DMS 273 treated with DMSO at 0.1 percent for 48 hours (cell line): ENCODE measurements at regions not wholly inside any gene's neighbourhood (a gene's known extent, or its start where the extent isn't known, plus 50 kb on each side); places are given as distances from the start of the nearest gene placed in this dataset.
"Not testable (repeated sequence)": the region's sequence is repeated elsewhere in the genome, so short reads cannot be mapped to it uniquely, and the experiment has no call there.

Source experiments
- DNase-seq: peaks from one replicate; lab custom pipeline; 2025; lab: John Stamatoyannopoulos, UW

DNA sequence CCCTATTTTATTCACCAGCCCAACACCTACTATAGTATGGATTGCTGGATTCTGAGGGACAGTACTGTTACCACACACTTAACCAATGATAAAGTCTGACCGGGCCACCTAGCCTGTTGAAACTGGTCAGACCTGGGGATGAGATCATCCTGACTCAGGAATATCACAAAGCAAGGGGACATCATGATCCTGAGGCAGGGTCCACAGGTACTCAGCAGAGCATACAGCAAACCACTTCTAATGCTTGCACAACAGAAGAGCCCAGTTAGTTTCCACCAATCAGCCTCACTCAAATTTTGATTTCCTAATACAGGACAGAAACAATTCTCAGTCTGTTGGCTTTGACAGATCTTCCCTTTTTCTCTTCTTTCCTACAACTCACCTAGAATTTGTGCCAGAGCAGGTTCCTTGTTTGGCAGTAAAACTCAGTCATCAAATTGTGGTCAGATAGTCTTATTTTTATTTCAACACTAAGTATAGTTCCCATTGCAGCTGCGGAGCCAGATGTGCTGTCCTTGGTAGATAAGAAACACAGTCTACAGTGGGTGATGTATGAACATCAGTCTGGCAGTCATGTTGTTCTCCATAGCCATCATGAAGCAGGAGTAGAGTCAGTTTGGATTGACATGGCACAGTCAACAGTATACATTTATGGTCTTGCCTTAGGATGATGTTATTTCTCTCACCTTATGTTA, 90.1 kb upstream of the PRR23C start:
- no peak for DNase-seq

DNA sequence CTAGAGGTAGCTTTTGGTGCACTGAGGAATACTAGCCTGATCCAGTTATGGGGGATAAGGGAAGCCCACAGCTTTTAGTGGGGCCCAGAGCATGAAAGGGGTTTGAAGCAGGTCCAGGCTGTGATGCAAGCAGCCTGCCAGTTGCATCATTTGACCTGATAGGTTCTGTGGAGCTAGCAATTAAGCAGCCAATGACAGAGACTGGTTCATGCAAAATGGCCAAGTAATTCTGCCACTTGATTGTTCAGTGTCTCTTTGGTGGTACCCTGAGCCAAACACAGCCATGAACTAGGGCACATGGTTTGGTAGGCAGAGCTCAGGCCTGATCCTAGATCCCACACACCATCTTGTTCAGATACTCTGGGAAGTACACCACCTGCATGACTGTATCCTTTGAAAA, 91.0 kb upstream of the PRR23C start:
- no peak for DNase-seq

DNA sequence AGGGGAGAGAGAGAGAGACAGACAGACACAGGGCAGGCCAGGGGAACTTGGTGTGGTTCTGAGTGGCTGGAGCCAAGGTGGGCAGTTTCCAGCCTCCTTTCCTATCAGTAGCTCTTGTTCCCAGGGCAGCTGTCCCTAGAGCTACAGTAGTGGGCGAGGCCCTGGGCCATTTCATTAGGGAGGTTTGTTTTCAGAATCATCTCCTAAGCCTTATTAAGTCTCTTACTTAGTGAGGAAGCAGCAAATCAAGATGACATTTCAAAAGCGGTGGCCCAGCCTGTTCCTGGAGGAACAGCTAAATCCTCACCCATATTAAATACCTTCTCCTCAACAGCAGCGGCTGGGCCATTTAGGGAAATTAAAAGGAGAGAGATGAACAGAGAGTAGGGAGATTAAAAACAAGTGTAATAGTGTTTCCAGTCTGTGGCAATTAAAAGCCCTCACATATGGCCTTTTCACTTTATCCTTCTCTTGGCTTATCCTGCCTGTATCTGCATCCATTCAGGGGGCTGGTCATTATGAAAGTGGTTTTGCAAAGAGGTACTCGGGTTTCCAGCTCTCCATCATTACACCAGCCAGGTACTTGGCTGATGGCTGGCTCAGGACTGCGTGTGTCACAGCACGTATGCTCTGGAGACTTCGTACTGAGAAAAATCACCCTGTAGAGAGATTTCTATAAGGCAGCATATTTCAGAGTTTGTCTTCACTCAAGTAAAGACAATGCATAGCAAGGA, 91.9 kb upstream of the PRR23C start:
- no peak for DNase-seq

DNA sequence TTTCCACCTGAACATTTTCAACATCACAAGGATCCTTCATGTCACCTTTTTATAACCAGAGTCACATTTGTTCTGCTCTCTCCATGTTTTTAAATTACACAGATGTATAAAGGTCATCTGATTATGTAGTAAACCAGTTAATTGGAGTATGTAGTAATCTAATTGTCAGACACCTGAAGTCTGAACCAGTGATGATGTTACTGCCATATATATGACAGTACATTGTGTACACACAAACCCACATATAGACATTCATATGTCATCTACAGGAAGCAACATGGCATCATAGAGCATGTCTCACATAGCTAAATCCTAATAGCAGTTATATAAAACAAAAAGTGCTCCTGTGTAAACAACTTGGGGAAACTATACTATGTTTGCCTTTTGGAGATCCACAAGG, 95.9 kb upstream of the PRR23C start:
- no peak for DNase-seq

DNA sequence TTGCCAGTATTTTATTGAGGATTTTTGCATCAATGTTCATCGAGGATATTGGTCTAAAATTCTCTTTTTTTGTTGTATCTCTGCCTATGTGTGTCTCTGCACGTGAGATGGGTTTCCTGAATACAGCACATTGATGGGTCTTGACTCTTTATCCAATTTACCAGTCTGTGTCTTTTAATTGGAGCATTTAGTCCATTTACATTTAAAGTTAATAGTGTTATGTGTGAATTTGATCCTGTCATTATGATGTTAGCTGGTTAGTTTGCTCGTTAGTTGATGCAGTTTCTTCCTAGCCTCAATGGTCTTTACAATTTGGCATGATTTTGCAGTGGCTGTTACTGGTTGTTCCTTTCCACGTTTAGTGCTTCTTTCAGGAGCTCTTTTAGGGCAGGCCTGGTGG, 101.3 kb upstream of the PRR23C start:
- DNase-seq, result not testable (repeated sequence)

DNA sequence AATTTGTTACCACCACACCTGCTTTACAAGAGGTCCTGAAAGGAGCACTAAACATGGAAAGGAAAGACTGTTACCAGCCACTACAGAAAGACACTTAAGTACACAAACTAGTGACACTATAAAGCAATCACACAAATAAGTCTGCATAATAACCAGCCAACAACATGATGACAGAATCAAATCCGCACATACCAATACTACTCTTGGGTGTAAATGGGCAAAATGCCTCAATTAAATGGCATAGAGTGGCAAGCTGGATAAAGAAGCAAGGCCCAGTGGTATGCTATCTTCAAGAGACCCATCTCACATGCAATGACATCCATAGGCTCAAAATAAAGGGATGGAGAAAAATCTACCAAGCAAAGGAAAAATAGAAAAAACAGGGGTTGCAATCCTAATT, 106.8 kb upstream of the PRR23C start:
- DNase-seq, result no peak

DNA sequence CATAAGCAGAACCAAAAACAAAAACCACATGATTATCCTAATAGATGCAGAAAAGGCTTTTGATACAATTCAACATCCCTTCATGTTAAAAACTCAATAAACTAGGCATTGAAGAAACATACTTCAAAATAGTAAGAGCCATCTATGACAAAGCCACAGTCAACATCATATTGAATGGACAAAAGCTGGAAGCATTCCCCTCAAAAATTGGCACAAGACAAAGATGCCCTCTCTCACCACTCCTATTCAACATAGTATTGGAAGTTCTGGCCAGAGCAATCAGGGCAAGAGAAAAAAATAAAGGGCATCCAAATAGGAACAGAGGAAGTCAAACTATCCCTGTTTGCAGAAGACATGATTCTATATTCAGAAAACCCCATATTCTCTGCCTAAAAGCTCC, 108.7 kb upstream of the PRR23C start:
- DNase-seq, result not testable (repeated sequence)

DNA sequence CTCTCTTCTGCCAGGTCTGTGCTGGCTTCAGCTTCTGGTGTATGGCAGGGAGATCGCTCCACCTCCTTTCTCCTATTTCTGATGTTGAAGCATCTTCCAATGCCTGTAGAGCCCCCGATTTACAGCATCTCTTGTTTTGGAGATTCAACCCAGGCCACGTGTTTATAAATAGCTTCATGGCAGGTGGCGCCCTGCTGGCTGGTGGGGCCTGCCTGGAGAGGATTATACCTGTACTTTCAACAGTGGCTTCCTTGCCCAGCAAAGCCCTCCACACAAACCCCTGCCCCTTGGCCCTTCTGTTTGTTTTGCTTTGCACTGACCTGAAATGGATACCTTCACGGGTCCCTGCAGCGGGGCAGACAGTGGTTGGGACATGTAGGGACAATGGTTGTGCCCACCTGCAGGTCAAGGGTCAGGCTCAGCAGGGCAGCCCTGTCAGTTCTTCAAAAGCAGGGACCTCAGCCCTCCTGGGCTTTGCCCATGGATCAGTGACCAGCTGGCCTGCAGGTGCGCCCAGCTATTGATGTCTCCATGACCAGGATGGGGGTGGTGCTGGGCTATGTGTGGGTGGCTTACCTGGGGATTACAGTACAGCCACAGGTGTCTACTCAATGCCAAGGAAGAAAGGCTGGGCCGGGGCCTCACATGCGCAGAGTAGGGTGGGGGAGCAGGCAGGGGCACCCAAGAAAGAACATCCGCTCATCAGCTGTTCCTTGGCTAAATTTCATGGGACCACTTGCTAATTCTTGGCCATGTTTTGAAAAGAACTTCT, 112.7 kb upstream of the PRR23C start:
- no peak for DNase-seq

DNA sequence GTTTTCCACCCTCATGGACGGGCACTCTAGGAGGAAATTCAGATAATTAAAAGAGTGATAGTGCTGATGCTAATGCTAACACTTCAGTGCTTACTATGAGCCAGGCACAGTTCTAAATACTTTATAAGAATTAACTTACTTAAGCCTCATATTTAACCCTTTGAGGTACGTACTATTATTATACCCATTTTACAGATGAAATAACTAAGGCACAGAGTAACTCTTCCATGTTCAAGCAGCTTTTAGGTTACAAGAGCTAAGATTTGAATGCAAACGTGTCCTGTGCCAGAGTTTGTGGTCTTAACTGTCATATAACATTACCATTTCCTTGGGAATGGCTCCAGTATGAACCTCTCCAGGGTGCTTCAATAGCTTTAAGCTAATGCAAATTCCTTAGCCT, 114.7 kb upstream of the PRR23C start:
- no peak for DNase-seq

DNA sequence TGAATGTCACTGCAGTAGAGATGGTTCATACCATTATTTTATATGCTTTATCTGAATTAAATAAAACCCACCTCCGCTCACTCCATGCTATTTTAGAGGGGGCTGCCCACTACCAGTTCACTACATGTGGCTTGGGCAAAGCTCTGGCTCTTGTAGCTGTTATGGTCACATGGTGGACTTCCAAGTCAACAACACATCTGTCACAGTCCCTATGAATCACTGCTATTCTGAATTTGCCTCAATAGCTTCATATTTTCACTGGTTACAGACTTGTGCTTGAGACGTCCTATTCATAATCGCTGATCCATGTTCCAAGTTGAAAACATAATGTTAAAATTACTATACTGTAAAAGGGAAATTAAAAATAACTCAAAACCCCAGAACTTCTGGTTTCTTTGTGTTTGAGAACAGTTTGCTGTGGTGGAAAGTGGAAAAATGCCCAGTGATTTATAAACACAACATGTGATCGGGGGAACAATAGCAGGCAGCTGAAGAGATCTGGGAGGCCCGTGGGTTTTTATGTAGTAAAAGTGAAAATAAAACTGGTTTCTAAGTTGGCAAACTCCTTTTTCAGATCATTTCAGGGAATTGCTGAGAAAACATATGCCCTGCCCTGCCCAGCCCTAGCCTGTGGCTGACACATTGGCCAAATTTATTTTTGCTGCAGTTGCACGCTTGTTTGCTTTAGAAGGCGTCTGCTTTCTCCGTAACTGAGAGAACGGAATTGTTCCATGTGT, 128.8 kb upstream of the PRR23C start:
- peak; percentile 54 for DNase-seq

DNA sequence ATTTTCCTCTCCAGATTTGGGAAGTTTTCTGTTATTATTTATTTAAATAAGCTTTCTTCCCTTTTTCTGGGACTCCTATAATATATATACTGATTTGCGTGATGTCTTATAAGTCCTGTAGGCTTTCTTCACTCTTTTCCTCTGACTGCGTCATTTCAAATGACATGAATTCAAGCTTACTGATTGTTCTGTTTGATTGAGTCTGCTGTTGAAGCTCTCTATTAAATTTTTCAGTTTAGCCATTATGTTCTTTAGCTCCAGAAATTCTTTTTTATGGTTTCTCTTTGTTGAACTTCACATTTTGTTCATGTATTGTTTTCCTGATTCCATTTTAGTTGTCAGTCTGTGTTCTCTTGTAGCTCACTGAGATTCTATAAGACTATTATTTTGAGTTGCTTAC, 135.8 kb upstream of the PRR23C start:
- DNase-seq, result no peak

DNA sequence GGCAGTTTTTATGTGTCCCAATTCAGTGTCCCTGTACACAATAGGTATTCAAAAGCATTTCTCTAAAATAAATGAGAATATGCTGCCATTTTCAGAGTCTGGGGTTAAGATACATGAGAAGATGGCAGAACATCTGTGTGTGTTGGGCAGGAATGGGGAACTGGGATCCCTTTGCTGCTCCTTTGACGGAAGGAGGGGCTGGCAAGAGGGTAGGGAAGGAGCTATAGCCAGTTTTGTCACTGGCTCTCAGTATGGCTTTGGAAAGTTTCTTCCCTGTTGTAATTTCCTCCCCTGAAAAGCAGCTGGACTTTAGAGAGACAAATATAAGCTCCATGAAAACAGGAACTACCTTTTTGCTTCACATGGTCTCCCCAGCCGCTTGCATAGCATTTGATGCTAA, 137.5 kb upstream of the PRR23C start:
- DNase-seq, result no peak

DNA sequence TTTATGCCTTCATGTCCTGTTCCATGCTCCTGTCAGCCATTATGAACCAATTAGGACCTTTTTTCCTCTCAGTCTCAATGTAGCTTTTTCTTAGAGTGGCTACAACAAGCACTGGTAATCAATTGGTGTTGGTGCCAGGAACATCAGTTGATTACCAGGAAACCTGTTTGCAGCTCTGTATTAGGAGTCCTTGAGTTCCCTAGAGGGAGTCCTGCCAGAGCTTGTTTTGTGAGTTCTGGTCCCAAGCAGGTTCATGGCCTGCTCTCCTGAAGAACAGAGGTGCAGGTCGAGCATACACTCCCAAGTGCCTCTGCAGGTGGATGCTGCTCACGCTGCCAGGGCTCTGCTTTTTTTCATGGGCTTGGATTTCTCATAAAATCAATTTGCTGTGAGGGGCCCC, 137.9 kb upstream of the PRR23C start:
- DNase-seq, result no peak

DNA sequence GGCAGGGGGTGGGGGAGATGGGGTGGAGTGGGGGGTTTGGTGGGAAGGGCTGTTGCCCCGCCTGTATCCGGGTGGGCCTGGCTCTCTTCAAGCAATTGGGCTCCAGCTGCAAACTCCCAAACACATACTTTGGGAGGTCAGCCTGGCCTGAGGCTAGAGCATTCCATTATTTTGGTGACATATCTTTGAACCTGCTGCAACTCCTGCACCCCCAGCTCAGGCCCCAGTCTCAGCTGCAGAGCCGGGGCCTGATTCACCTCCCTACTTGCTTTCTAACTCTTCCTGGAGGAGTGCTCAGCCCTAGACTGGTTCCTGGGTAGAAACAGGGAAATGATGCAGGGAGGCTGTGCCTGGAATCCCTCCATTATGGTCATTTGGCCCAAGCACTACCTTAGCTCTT, 140.8 kb upstream of the PRR23C start:
- no peak for DNase-seq

DNA sequence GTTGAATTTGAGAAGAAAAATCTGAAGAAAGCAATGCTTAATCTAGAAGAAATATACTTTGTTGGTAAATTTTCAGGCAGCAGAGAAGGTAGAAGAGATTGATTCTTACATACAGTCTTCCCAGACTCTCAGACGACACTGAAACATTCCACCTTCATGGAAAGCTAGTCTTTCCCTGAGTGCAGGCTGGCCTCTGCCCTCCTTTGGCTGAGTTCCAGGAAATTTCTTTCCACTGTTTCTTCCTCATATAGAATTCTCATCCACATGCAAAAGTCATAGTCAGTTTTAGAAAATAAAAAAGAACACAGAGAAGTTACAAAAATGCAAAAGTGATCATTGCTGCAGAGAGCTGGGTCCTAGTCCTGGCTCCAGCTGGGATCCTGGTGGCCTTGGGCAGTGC, 142.5 kb upstream of the PRR23C start:
- DNase-seq, result no peak

DNA sequence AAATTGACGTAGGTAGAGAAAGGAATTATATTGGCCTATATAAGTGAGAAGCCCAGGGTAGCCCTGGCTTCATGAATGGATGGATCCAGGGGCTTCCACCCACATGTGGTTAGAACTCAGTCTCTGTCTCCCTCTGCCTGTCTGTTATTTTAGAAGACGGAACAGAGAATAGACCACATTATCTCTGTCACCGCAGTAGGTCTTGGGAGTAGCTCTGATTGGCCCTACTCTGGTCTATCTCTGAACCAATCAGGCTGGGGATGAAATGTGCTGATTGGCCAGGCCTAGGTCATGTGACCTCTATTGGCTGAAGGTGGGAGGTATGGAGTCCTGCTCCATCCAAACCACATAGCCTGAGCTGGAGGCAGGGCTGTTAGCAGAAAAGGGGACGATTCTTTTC, 143.0 kb upstream of the PRR23C start:
- no peak for DNase-seq

DNA sequence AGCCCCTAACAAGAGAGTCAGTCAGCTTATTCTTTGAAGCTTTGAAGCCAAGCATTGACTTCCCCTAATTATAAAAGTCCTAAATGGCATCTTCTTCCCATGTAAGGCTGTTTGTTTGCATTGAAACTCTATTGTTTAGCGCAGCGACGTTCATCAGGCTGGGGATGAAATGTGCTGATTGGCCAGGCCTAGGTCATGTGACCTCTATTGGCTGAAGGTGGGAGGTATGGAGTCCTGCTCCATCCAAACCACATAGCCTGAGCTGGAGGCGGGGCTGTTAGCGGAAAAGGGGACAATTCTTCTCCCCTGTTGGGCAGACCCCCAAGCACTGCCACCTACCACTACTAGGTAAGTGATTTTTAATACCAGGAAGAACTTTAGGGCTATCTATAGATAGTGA, 145.3 kb upstream of the PRR23C start:
- no peak for DNase-seq

DNA sequence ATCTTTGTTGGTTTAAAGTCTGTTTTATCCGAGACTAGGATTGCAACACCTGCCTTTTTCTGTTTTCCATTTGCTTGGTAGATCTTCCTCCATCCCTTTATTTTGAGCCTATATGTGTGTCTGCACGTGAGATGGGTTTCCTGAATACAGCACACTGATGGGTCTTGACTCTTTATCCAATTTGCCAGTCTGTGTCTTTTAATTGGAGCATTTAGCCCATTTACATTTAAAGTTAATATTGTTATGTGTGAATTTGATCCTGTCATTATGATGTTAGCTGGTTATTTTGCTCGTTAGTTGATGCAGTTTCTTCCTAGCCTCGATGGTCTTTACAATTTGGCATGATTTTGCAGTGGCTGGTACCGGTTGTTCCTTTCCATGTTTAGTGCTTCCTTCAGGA, 149.4 kb upstream of the MRPS22 start:
- not testable (repeated sequence) for DNase-seq

DNA sequence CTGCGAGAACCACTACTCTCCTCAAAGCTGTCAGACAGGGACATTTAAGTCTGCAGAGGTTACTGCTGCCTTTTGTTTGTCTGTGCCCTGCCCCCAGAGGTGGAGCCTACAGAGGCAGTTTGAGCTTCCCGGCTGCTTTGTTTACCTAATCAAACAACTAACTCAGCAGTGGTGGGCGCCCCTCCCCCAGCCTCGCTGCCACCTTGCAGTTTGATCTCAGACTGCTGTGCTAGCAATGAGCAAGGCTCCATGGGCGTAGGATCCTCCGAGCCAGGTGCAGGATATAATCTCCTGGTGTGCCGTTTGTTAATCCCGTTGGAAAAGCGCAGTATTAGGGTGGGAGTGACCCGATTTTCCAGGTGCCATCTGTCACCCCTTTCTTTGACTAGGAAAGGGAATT, 147.7 kb upstream of the MRPS22 start:
- DNase-seq, result not testable (repeated sequence)

DNA sequence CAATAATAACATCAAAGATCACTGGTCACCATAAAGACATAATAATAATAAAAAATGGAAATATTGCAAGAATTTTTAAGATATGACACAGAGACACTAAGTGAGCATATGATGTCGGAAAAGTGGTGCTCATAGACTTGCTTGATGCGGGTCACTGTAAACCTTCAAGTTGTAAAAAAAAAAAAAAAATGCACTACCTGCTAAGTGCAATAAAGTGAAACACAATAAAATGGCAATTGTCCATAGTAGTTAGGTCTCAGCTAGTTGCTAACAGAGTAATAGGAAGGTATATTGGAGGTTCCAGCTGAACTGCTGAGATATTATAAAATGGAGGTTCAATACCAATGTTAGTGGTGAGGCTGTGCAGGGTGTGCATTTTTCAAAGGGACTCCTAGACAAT, 146.6 kb upstream of the MRPS22 start:
- DNase-seq, result no peak

DNA sequence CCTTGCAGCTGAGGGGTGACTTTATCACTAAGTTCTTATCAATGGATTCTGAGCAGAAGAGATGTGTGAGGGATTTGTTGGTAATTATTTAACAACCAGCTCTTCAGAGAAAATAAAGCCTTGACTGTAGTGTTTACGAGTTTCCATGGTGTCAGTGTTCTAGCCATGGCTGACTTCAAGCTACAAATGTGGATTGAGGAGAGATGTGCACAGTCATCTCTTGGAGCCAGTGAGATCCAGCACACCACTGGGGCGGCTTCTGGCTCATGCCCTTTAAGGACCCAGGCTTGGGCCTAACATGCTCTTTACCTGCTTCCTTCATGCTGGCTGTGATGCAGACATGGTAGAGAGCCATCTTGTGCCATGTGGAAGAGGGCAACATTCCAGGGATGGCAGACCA, 145.6 kb upstream of the MRPS22 start:
- no peak for DNase-seq

DNA sequence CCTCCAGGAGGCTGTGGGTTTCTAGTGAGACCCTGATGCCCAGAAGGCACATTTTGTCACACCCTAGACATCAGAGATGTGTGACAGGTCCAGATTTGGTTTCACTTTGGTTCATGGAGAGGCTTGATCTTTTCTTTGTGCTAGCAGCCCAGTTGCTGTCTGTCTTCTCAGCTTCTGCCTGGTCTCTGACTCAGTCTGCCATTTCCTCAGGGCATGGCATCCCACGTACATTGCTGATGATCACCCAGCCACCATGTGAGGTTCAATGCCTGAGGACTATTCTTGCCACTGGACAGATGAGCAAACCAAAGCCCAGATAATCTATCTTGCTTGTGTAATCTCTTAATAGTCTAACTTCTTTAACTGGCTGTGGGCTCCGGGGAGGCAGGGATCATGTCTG, 144.9 kb upstream of the MRPS22 start:
- no peak for DNase-seq
